HL-60 (cell line): ENCODE measurements at regions not wholly inside any gene's neighbourhood (a gene's known extent, or its start where the extent isn't known, plus 50 kb on each side); places are given as distances from the start of the nearest gene placed in this dataset.

ENCODE experiments used
- POLR2AphosphoS5 ChIP-seq: IDR thresholded peaks from 2 replicates; pipeline ENCODE4 v1.6.1; 2012; ENCODE audit warnings: low read depth
- SPI1 ChIP-seq: IDR thresholded peaks from 2 replicates; pipeline ENCODE4 v1.6.1; 2012; ENCODE audit warnings: low read depth, mild to moderate bottlenecking, borderline replicate concordance
- TF ChIP-seq, protein P1 (sequence below): IDR thresholded peaks from one replicate; pipeline ENCODE4 v1.5.1; 2011; ENCODE audit warnings: low read length, control low read depth, inconsistent platforms; ENCODE audit not compliant: insufficient read depth
- TF ChIP-seq, protein P2 (sequence below): IDR thresholded peaks from 2 replicates; pipeline ENCODE4 v1.6.1; 2012; ENCODE audit warnings: low read depth; ENCODE audit not compliant: insufficient replicate concordance

- TF ChIP-seq, protein P1, sequence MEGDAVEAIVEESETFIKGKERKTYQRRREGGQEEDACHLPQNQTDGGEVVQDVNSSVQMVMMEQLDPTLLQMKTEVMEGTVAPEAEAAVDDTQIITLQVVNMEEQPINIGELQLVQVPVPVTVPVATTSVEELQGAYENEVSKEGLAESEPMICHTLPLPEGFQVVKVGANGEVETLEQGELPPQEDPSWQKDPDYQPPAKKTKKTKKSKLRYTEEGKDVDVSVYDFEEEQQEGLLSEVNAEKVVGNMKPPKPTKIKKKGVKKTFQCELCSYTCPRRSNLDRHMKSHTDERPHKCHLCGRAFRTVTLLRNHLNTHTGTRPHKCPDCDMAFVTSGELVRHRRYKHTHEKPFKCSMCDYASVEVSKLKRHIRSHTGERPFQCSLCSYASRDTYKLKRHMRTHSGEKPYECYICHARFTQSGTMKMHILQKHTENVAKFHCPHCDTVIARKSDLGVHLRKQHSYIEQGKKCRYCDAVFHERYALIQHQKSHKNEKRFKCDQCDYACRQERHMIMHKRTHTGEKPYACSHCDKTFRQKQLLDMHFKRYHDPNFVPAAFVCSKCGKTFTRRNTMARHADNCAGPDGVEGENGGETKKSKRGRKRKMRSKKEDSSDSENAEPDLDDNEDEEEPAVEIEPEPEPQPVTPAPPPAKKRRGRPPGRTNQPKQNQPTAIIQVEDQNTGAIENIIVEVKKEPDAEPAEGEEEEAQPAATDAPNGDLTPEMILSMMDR, result no peak
- TF ChIP-seq POLR2AphosphoS5 (no peak), SPI1 (no peak)
- TF ChIP-seq, protein P2, sequence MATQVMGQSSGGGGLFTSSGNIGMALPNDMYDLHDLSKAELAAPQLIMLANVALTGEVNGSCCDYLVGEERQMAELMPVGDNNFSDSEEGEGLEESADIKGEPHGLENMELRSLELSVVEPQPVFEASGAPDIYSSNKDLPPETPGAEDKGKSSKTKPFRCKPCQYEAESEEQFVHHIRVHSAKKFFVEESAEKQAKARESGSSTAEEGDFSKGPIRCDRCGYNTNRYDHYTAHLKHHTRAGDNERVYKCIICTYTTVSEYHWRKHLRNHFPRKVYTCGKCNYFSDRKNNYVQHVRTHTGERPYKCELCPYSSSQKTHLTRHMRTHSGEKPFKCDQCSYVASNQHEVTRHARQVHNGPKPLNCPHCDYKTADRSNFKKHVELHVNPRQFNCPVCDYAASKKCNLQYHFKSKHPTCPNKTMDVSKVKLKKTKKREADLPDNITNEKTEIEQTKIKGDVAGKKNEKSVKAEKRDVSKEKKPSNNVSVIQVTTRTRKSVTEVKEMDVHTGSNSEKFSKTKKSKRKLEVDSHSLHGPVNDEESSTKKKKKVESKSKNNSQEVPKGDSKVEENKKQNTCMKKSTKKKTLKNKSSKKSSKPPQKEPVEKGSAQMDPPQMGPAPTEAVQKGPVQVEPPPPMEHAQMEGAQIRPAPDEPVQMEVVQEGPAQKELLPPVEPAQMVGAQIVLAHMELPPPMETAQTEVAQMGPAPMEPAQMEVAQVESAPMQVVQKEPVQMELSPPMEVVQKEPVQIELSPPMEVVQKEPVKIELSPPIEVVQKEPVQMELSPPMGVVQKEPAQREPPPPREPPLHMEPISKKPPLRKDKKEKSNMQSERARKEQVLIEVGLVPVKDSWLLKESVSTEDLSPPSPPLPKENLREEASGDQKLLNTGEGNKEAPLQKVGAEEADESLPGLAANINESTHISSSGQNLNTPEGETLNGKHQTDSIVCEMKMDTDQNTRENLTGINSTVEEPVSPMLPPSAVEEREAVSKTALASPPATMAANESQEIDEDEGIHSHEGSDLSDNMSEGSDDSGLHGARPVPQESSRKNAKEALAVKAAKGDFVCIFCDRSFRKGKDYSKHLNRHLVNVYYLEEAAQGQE, result no peak
These were observed 983.9 kb upstream of the CNTN5 start for GRCh38 chr11:98036810-98037209.
